Non-pigmented ciliary epithelial cell (primary cell): ENCODE measurements at regions not wholly inside any gene's neighbourhood (a gene's known extent, or its start where the extent isn't known, plus 50 kb on each side); places are given as distances from the start of the nearest gene placed in this dataset.
"Not testable (repeated sequence)": the region's sequence is repeated elsewhere in the genome, so short reads cannot be mapped to it uniquely, and the experiment has no call there.

Experiments
- DNase-seq: peaks from one replicate; pipeline ENCODE4 v3.0.0-alpha.2; 2010; ENCODE audit warnings: low read depth

DNA sequence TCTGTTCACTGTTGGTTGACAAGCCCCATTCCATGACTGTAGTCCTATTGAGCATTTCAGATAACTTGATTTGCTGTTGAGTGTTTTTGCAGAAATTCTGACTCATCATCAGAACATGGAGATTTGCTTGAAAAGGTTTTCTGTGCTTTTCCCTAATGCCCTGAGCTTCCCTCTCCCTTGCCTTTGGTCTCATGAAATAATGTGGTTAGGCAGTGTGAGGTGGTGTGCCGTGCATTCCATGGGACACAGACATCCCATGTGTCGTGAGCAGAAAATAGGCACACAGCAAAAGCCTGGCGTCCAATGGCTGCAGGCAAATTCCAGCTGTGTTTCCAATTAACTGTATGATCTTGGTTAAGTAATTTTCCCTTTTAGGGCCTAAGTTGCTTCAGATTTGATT, 197.4 kb downstream of the DLEU7 start:
- no peak for DNase-seq

DNA sequence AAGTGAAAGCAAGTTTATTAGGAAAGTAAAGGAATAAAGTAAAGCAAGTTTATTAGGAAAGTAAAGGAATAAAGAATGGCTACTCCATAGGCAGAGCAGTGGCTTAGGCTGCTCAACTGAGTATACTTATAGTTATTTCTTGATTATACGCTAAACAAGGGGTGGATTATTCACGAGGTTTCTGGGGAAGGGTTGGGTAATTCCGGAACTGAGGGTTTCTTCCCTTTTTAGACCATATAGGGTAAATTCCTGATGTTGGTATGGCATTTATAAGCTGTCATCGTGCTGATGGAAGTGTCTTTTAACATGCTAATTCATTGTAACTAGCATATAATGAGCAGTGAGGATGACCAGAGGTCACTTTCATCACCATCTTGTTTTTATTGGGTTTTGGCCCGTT, 194.3 kb downstream of the DLEU7 start:
- no peak for DNase-seq

DNA sequence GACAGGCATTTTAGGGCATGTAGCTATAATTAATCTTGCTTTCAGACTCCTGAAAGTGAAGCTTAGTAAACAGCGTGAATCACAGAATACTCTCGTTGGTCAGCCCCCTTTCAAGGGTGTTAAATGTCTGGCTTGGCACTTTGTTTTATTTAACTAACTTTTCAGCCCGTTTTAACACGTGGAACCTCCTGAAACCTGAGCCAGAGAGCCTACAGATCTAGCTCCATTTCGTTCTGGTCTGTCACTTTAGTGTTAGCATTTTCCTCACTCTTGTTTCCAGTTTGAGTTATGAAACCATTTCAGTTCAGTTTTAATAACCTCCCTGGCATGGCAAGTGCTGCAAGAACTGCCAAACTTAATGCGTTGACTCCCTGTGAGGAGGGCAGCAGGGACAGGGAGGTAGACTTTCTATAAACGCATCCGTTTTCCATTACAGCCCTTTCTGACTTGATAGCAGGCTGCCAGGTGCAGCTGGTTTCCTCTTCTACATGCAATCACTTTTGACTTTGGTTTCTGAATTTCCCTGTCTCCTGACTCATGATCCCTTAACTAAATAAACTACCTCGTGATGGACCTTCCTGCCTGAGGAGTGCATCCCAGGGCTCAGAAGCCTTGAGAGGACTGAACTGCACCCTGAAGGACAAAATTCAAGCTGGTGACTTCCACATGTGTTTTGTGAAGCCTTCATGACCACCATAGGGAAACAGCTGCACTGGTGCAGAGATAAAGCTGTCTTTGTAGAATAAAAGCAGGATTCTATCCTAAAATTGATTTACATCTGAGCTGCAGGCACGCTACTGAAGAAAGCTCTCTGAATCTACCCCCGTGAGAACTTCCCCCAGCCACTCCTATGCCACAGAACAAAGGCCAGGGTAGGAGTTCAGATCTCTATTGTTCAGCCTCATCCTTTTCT, 192.6 kb downstream of the DLEU7 start:
- peak; percentile 45 for DNase-seq

DNA sequence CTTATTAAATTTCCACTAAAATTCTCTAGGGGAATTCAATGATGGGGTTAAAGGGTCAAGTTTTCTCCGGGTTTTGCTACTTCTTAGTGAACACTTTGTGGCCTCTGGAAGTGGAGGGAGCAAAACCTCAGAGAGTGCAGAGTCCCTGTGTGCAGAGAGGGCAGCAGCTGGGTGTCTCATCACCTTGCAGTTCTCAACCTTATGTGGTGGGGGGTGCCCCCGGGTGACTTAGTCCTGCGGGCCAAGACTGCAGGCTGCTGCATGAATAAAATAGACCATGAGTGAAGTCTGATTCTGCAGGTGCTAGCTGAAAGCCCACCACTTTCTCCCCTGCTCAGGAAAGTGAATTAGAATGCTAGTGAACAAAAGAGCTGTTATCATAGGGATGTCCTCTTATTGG, 191.6 kb downstream of the DLEU7 start:
- no peak for DNase-seq

DNA sequence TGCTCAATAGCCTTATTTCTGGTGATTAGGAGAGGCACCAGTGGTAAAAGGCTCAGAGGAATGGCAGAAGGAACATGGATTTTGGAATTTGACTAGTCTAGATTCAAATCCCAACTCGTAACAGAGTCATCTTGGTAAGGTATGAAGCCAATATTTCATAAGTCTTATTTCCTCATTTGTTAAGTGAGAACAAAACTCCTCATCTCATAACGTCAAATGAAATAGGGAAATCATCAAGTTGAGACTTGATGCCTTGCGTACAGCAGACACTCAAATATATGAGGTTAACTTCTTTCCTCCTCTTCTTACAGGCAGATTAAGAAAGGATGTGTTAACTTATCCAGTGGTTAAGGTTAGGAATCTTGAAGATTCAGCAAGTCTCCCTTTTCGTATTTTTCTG, 189.2 kb downstream of the DLEU7 start:
- DNase-seq, result no peak

DNA sequence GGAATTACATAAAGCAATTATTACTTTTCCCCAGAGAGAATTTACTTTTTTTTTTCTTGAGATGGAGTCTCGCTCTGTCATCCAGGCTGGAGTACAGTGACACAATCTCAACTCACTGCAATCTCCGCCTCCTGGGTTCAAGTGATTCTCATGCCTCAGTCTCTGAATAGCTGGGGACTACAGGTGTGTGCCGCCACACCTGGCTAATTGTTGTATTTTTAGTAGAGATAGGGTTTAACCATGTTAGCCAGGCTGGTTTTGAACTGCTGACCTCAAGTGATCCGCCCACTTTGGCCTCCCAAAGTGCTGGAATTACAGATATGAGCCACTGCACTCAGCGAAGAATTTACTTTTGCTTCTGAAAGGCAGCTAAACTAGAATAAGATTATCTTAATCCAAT, 181.6 kb downstream of the DLEU7 start:
- not testable (repeated sequence) for DNase-seq

DNA sequence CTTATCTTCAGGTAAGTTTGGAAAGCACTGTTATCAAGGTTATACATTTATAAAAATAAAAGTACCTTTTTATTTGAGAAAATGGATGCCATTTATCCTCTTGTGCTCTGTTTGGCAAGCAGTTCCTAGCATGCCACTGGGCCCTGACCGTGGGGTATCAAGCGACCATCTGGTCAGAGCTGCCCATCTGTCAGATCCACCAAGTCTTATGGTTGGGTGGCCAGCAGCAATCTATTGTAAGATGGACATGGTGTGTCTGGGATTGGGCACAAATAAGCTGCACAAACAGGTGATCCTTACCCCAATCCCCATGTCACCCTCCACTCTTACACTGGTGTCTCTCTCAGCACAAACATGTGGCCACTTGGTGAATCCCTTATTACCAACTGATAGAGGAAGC, 178.5 kb downstream of the DLEU7 start:
- DNase-seq, result no peak

DNA sequence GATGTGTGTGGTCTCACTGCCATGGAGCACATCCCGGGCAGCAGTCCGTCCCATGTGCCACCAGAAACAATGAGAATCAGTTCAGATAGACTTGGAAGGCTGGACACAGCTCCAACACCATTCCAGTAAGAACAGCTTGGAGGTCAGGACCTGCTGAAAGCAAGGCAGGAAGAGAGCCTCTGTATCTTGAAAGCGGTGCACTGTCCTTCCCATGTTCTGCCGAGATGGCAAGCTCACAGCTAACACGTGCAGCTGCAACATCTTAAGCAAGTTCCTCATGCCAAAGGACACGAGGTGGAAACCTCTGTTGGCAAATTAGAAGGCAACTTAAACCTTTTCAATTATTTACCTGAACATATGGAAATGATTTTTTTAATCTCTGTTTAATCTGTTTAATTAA, 175.4 kb downstream of the DLEU7 start:
- DNase-seq, result no peak

DNA sequence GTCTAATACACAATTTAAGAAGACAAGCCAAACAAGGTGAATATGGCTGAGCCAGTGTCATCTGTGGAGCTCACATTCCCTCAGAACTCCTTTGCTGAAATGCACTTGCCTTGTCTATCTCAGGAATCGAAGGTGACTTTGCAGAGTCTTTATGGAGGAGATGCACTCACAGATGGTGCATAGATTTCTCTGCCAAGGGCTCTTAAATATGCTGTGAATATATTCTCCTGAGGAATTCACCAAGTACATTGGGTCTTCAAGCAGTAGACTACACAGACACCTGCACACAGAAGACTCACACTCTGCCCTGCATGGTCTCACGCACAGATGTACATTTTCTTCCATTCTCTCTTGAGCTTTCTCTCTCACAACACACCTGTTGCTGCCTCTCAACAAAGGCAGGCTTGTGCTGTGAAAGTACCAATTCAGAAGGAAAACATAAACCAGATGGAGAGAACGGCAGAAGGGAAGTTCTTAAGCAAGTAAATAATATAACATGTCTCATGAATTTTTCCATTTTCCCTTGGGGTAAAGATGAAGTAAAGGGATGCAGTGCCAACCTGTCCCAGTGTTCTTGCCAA, 174.7 kb downstream of the DLEU7 start:
- no peak for DNase-seq

DNA sequence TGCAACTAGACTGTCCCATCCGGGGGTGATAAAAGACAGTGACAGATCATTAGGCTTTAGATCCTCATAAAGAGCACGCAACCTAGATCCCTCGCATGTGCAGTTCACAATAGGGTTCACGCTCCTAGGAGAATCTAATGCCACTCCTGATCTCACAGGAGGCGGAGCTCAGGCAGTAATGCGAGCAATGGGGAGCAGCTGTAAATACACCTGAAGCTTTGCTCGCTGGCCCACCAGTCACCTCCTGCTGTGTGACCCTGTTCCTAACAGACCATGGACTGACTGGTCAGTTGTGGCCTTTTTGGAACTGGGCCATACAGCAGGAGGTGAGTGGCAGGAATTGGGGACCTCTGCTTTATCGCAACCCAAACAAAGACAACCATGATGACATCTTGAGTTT, 173.2 kb downstream of the DLEU7 start:
- no peak for DNase-seq

DNA sequence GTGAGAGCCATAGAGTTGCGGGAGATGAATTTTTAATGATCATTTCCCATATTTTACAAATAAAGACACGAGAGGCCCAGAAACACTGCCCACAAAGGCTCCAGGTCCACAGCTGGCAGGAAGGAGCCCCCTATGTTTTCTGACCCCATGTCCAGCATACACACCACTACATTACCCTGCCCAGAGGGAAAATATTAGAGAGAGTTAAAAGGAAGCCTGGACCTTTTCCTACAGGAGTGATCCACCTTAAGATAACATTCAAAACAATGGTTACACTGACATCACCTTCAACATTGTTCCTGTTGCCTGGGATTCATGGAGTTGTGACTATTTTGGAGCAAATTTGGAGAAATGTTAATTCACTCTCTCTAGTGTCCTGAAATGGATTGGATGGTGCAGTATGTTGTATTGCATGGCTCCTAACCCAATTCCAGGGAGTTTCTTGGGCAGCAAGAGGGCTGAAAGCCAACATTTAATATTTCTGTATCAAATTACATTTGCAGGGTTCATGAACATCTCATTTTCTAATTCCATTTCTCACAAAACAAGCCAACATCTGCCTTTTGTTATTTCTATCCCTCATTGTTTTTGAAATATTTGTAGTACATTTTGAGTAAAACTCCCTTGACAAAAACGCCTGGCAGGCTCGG, 172.5 kb downstream of the DLEU7 start:
- no peak for DNase-seq

DNA sequence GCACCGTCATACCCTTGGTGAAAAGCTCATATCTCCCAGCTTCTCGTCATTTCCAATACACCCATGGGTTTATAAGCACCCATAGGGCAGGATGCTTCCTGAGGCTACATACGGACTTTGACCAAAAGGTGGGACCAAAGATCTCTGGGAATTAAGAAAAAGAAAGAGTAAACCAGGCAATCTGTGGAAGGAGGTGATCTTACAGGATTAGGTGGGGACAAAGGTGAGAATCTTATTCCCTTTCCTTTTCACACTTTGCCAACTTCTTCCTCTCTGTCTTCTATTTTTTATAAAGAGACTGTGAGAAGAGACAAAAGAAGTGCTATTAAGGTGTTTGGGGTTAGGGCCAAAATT, 172.0 kb downstream of the DLEU7 start:
- DNase-seq, result no peak

DNA sequence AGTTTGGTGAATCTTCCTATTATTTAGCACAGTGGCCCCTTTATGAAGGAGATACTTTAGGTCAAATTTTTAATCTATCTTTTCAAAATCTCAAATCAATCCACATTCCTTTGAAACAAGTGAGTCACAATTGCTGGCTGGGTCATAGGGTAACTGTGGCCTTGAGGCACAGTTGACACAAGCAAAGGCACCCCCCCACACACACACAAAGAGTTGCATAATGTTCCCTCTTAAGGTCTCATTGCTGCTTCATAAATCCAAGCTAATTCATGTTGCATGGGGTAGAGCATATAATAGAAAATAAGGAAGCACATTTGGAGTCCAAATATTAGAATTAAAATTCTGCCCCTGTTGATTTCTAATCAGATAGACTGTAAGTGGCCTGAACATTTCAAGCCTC, 171.5 kb downstream of the DLEU7 start:
- DNase-seq, result no peak

DNA sequence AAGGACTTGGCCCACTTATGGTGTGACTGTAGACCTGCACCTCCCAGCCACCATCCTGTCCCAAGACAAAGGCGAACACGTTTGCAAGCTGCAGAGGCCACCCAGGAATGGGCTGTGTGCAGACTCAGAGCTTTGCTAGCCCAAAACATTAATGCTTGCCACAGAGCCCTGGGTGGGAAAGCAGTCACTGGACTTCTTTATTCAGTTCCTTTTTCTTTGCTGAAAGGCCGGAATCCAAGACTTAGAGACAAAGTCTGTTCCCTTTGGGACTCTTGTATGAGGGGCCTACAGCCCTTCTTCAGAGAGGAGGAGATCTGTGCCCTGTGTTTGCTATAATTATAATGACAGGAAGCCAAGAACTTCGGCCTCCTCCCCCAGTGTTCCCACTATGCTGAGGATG, 167.8 kb downstream of the DLEU7 start:
- DNase-seq, result no peak

DNA sequence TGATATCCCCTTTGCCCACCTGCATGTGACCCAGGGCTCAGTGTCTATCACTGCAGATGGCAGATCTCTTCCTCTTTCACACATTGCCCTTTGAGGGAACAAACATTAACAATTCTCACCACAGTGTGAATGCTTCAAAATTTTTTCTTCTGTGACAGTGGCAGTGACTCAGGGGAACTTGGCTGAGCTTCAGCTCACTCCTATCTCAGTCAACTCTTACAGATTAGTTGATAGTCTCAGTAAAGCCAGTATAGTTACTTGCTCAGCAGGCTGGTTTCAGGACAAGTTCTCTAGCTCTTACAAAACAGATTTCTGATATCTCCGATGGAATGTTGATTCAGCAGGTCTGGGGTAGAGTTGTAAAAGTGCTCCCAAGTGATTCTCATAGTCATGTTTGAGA, 166.9 kb downstream of the DLEU7 start:
- peak; percentile 83 for DNase-seq

DNA sequence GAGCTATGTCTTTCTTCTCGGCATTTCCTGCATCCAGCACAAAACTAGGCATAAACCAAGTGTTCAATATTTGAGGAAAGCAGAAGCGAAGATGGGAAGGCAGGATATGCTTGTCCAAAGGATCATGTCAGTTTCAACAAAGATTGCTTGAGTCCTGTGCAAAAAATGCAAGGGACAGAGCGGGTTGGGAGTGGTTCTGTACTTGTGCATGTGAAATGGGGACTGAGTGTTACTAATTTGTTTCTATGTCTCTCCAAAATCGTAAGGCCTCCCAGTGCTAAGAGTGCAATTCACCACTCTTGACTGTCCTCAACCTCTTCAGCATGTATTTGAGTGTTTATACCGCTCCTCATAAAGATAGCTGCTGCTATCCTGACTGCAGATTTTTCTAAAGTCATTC, 166.2 kb downstream of the DLEU7 start:
- DNase-seq, result no peak

DNA sequence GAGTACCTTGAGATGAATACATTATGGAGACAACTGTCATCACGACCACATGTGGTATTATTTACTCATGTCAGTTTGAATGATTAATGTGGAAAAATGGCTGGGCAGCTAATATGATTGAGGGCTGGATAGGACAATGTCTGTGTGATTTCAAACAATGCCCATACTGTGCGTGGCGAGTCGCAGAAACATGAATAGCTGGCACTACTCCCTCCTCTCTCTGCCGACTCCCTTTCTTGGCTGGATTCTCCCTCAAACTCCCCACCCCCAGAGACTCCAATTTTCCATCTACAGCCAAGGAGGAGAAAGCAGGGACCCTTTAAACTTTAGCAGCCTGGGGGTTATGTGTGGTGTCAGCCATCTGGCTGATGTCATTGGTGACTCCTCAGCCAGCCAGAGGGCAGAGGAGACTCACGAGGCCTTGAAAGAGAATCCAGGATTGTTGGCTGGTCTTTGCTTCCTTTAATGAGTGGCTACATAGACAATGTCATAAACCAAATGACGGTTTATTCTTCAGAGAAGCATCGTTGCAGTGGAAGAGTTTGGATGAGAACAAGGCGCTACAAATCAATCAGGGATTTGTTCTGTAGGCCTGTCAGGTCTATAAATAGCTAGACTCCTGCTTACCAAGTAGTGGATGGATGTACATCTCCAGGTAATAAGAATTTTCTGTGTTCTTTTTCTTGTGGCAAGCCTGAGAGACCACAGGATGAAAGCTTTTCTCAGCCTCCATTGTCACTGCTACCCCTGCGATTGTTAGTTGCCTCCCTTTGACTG, 165.6 kb downstream of the DLEU7 start:
- DNase-seq, result no peak

DNA sequence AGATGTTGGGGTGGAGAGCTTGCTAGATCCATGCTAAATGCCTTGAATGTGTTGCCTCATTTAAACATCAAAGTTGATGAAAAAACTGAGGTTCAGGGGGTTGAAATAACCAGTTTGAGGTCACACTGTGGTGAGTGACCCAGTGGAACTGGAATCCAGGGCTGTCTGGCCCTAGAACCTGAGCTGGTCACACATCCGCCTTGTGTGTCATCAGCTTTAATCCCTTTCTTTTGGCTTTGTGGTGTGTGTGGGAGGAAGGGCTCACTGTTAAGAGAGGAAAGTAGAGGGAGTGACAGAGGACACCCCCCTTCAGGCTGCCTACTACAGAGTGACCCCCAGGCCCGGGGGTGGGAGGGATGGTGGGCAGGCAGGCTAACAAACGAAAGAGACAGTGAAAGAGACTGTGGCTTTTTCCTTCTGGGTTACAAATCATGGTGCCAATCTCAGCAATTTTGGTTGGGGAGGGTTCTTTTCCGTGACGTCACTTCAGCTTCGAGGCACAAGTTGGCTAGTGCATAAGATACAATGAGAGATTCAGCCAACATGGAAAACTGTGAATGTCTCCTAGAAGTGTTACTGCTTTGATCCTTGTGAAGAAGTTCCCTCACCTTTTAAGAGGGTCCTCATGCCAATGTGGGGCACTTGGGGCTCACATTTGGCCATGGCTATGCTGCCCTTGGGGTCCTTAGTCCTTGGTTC, 164.9 kb downstream of the DLEU7 start:
- DNase-seq, result peak; percentile 99

DNA sequence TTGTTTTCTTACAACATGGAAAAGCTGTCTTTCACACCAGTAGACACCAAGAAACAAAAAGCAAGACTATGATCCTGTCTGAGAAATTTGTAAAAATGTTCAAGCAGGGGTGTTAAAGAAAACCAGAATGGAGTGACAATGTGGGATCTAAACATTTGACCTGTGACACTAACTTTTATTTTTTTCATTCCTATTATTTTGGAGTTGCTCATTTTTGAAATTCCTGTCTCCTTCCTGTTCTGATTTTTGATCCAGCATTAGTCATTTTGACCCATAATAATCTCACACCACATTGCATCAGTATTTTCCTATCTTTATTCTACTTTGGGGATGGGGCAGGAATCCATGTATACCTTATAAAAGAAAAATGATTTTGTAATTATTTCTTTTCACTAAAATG, 164.2 kb downstream of the DLEU7 start:
- DNase-seq, result peak; percentile 44

DNA sequence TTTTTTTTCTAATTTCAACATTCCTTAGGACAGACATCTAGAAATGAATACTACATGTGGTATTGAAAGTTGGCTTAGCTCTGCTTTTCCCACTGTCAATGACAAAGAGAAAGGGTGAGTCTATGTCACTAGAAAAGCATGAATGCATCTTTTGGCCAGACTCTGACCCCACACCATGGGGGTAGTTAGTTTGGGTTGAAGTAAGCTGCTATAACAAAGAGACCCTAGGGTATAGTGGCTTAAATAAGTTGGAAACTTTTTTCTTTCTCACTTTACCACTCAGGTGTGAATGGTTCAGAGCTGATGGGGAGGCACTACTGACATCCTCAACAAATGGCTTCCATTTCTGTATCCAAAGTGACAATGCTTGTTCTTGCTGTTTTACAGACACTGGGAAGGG, 161.5 kb downstream of the DLEU7 start:
- DNase-seq, result no peak

DNA sequence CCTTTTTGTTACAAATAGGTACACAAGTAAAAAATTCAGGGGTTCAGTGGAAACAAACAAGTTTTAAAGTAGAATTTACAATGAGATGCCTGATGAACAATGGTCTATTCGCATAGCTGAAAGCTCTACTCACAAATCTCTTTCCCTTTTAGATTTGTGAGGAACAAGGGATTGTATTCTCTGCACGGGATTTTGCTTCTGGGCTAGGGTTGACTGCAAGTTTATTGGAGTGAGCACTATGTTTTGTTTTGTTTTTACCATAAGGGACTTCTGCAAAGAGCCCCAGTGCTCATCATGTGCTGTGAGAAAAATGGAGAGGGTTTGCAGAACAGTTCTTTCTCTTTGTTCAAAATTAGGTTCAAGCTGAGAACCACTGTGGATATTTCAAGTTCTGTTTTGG, 160.5 kb downstream of the DLEU7 start:
- DNase-seq, result no peak

DNA sequence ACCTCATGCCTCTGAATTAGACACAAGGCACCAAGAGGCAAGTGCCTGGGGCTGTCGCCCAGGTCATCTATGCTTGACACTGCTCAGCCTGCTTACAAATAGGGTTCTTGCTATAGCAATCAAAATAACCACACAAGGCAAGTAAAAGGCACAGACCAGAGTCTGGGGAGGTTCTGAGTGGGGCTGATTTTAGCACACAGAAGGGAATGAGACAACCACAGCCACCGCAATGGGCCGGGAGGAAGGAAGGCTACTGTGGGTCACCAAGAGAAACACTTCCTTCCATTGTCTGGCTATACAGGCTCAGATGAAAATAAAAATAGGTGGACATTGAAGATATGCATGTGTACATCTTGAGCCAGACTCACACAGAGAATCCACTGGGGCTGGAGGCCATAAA, 159.1 kb downstream of the DLEU7 start:
- DNase-seq, result no peak
